Renal cortex interstitium (tissue), 11 donors: ENCODE measurements at regions not wholly inside any gene's neighbourhood (a gene's known extent, or its start where the extent isn't known, plus 50 kb on each side); places are given as distances from the start of the nearest gene placed in this dataset.

Experiments
- DNase-seq, 11 donors: peaks; one replicate each; pipeline ENCODE4 v3.0.0-alpha.2; 2013; ENCODE audit warnings: low read depth in 9 of 11, low spot score in 4 of 11; ENCODE audit errors: extremely low read depth in 1 of 11

DNA sequence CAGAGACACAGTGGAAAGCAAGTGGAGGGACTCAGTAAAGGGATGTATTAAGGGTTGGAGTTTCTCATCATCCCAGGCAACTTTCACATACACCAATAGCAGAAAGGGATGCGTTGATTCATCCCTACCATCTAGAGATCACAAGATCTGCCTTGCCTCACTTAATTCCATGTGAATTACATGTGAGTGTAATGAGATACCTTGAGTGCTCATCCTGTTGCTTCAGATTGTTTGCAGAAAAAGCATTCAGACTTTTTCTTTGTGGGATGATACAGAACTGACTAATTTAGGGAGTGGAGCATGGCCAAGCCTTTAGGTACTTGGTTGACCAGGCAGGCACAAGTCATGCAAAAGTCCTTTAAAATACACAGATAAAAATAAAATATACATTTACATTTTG lies 124.8 kb upstream of the SLIT2 start:
- DNase-seq, result no peak

DNA sequence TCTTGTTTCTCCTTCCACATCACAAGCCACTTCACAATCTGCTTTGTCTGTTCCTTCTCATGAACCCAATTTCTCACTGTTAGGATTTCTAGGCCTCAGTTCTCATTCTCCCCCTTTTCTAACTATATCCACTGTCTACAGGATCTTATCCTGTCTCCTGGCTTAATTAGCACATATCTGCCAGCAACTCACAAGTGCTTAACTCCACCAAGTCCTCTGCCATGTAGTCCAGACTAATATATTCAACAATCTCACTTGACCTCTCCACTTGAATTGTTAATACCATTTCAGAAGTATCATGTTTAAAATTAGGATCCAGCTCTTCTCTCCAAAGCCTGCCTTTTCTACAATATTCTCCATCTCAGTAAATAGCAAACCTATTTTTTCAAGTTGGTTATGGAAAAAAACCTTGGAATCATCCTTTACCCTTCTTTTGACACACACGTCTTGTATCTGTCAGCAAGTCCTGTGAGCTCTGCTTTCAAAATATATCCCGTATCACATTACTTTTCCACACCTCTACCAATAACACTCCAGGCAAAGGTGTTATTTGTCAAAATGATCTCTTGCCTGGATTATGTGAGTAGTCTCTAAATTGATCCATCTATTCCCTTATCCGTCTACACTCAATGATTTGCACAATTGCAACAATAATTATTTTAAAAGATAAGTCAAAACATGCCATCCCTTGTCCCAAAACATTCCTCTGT lies 127.2 kb upstream of the SLIT2 start:
- no peak for DNase-seq

DNA sequence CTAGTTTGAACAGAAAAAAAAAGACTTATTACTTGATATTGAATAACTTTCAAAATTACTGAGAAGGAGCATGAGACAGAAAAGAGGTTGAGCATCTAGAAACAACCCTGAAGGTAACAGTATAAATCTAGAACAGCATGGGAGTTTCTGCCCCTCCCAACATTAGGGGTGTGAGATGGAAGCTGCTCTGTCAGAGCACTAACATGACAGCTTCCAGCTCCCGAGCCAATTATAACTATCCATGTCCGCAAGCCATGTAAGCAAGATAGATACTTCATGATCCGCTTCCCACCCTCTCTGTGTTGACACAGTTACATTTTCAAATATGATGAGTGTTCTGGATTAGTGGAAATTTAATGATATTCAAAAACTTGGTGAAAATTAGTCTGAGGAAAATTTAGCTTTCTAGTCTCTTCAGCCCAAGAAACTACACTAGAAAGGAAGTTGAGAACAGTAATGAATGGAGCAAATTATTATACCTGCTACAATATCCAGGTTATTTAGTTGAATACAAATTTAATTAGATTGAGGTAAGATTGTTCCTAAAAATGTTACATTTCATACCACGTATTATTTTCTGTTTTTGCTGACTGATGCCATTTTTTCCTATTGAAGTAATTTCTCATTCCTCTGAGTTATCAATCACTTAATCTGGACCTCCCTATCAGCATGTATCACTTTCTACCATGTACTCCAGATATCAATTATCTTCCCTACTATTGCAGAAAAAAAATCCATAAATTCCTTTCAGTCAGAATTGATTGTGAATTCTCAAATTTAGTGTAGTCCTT lies 129.3 kb upstream of the SLIT2 start:
- DNase-seq, result no peak

DNA sequence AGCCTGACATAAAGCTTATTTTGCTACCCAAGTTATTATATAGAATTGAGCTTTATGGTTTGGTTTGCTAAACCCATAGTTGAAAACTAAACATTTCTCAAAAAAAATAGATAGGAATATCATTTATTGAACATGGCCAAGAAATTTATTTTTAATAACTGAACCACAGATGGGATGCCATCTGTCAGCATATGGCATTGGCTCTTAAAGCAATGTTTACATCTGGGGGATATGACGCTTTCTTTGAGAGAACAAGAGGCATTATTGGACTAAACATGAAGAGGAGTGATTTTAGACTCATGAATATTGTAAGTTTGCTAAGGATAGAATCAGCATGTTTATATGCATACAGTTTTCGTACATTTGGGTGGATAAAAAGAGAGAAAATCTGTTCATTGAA lies 132.6 kb upstream of the SLIT2 start:
- no peak for DNase-seq

DNA sequence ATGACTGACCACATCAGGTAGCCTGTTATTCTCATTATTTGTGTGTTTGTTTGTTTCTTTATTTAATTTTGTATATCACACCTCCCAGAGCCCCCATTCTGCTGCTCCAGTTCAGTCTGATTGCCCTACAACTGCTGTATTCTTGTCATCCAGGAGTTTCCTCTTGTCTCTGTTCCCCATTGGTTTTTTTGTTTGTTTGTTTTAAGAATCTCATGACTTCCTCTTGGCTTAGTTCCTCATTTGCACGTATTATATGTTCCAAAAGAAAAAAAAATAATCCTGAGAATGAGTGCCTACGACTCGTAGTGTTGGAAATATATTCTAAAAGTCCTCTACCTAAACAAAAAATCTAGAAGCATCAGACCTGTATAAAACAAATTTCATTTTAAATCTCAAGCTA lies 142.3 kb upstream of the SLIT2 start:
- no peak for DNase-seq

DNA sequence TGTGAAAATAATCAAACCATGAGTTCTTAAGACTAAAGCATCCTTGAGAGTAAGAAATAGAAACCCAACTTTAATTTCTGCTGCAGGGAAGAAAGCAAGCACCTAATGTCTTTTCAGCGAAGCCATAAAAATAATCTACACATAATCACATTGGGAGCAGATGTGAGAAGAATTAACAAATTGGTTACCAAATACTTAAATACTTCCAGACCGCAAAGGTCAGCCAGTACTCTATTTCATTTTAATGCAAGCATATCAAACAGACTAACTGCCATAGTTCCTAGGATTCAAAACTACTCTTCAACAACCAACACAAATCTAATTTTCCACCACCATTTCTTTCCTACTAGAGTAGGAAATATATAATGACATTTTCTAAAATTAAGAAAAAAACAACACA lies 144.8 kb upstream of the SLIT2 start:
- no peak for DNase-seq

DNA sequence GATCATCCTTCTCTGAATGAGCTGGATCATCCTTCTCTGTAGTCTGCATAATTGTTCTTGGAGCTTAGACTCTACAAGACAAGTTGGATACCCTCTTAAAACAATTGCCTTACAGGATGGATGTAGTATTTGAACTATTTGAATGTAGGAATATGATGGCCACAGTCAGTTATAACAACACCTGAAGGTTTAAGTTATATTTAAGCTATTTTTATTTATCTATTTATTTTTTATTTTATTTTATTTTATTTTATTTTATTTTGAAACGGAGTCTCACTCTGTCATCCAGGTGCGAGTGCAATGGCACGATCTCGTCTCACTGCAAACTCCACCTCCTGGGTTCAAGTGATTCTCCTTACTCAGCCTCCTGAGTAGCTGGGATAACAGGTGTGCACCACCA lies 149.9 kb upstream of the SLIT2 start:
- no peak for DNase-seq

DNA sequence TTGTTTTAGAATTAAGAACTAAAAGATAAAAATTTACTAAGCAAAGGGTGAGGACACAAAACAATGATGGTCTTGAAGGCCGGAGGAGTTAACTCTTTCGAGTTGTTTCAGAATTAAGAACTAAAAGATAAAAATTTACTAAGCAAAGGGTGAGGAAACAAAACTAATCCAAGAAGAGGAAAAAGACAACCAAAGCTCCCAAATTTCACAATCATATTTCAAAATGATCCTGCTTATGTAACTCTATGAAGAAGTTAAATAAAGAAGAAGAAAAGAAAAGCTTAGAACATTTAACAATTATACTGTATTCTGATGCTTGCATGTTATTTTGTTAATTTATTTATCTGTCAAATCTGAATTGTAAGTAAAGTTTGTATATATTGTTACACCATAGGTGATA lies 154.8 kb upstream of the SLIT2 start:
- DNase-seq, result no peak

DNA sequence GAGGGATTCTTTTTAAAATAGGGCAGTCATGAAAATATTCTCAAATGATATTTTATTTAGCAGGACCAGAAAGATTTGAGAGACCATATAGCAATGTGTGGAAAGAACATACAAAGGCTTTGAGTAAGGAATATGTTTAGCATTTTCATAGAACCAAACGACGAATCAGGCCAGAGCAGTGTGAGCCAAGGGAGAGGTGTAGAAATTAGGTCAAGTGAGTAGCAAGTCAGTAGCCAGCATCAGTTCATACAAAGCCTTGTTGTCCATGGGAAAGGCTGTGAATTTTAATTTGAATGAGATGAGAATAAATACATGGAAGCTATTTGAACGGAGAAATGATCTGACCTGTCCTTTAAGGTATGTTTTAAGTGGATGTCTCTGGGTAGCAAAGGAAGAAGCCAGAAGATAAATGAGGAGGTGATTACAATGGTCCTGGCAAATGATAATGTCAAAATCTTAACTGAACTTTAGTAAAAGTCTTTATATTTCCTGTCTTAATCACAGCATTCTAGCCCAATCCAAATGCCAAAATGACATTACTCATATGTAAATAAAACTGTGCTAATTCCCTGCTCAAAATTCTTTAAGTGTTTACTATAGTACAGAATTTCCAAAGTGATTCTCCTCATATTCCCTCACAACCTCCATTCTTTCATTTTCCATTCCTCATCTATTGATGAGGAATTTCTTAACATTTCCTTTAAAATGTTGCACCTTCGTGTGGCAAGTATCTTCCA lies 155.7 kb upstream of the SLIT2 start:
- DNase-seq, result no peak

DNA sequence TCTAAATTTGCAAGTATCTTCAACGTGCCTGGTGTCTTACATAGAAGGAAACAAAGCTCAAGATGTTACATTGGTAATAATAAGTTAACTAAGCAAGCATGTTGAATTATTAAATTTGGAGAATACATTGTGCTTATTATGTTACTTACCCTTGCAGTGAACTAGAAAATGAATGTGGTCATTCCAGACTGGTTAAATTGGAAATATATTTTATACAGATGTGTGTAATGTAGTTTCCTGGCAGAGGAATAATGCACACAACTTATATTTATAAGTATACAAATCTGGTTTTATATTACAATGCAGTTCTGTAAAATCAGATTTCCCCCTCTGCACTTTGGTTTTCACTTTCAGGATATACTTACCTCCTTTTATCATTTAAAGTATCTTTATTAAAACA lies 159.9 kb upstream of the SLIT2 start:
- no peak for DNase-seq

DNA sequence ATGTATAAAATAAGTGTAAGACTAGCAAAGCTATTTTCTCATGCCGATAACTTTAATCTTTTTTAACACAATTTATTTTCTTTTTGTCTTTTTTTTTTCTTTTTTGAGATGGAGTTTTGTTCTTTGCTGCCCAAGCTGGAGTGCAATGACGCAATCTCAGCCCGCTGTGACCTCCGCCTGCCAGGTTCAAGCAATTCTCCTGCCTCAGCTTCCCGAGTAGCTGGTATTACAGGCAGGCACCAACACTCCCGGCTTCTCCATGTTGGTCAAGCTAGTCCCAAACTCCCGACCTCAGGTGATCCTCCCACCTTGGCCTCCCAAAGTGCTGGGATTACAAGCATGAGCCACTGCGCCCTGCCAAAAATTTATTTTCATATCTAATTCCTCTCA lies 164.2 kb upstream of the SLIT2 start:
- DNase-seq, result no peak

DNA sequence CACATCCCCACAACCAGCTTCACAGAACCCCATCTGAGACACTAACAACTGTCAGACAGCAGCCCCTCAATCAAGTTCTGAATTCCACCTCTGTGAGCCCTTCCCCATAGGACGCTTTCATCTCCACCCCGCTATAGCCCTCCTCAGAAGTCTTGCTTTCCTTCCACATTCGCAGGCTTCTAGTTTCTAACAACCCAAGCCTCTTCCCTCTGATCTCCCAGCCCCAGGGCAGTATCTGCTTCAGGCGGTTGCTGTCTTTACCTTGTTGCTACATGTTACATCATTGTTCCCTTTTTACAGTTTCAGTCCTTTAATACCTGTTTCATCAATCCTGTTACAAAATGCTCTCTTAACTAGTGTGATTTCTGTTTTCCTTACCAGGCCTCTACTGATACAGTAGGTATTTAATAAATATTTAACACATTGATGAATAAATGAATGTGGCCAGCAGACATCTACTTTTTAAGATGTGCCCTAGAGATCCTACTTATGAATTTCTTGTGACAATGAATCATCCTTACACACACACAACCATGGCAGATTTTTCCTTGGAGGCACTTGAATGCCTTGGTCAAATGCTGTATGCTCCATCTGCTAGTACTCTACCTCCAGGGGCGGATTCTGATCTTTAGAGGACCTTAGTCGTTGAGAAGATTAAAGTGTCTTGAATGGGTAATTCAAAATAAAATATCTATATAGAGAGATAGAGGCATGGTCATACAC lies 164.7 kb upstream of the SLIT2 start:
- no peak for DNase-seq

DNA sequence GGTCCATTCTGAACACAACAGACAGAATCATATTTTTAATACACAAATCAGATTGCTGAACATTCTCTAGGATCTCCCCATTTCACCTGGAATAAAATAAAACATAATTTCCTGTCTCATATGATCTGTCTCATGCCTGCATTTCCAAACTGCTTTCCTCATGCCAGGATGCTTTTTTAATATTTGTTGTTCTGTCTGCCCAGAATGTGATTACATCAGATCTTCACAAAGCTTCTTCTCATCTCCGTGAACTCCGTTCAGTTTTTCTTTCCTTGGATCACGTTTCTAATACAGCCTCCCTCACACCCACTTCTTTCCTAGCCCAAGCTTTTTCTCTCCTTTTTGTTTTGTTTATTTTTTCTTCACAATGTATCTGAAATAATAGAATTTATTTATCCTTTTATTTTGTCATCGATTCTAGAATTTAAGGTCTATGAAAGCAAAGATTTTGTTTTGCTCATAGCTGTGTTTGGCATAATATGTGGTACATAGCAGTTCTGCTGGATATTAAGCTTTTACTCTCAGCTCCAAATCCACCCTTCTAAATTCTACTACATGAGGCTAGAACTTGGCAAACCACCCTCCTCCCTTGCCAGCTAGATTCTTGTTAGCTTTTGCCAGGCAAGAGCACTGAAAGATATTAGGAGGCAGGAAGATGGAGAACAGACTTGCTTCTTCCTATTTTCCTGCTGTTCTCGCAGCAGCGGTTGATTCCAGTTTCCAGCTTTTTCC lies 165.5 kb upstream of the SLIT2 start:
- no peak for DNase-seq

DNA sequence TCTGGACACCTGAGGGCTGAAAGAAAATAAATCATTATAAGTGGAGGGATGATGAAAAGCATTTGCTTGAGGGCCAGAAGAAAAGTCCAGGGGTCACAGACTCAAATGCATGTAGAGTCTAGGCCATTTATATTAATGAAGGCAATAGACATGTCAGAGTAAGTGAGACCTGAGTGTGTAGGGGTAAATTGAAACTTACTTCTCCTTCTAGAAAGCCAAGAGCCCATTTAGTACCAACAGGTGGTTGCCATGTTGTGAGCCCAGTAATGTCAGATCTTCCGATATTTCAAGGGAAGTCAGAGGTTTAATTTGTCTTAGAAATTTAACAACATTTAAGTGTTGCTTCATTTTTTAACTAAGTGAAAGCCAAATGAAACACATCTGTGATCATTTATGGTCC lies 166.1 kb upstream of the SLIT2 start:
- DNase-seq, result no peak

DNA sequence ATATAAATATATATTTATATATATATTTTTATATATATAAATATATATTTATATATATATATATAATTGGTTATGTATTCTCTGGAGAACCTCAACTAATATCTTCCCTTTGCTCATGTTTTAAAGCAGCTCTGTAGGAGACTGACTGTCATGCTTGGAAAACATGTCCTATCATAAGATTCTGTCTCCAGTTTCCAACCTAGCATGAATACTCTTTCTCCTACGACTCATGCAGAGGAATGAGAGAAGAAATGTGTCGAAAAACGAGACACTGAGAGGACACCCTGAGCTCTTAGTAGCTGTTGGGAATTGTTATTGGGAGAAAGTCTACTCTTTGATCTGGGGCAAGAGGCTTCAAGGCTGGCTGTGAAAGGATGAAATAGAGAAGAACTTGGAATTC lies 166.5 kb upstream of the SLIT2 start:
- no peak for DNase-seq

DNA sequence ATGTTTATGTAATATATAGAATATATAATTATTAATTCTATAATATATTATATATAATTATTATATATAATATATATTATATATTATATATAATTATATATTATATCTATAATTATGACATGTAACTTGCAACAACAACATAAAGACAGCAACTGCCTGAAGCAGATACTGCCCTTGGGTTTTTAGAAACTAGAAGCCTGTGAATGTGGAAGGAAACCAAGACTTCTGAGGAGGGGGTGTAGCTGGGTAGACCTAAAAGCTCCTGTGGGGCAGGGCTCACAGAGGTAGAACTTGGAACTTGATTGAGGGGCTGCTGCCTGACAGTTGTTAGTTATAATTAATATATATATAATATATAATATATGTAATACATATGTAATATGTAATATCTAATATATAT lies 167.2 kb upstream of the SLIT2 start:
- peak in 2 of 11 donors; percentile 3 to 11 for DNase-seq

DNA sequence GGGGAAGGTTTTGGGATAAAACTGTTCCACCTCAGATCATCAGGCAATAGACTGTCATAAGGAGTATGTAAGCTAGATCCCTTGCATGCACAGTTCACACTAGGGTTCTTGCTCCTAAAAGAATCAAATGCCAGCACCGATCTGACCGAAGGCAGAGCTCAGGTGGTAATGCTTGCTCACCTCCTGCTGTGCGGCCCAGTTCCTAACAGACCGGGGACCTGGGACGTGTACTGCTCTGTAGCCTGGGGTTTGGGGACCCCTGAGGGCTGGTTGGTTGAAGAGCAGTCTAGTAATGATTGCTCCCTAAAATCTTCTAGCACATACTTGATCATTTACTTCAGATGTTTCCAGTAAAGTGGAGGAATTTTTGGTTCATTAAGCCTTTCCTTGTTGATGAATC lies 173.1 kb upstream of the SLIT2 start:
- no peak for DNase-seq

DNA sequence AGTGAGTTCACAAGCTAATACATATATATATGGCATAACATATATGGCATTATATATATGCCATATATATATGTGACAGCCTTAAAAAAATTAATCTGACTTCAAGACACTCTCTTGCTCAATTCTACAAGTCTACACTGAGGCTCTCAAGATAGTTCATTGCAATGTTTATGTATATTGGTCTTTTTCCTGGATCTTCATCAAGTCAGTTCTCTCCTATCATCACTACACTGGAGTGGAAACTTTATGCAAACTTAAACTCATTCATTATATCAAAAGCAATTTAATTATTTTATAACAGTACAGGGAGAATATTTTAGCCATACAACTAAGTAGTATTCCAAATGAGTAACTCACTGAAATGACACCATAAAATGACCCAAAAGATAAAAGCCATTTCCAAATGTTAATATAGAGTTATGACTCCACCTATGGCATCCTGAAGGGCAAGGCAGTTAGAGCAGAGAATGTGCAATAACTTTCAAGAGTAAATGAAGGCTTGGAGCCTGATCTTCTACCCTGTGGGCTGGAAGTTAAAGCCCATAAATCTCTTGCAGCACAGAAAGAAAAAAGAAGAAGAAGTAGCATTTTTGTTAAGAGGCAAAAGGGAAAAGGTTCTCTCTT lies 176.3 kb upstream of the SLIT2 start:
- no peak for DNase-seq

DNA sequence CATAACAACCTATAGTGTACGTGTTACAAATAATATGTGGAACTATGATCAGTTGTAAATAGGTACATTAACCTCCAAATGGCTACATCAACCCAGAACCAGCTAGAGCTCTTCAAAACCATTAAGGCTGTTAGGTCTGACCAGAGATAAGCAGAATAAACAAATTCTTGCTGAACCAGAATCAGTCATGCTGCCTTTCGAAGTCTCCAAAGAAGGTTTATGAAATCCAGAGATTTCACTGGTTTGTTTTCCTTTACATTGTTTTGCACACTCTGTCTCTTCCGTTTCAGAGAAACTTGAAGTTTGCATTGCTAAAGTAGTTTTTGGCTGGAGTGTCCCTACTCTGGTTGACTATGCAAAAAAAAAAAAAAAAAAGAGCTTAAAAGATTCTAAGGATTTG lies 177.3 kb upstream of the SLIT2 start:
- no peak for DNase-seq
